ENCODE measurements at regions not wholly inside any gene's neighbourhood (a gene's known extent, or its start where the extent isn't known, plus 50 kb on each side); places are given as distances from the start of the nearest gene placed in this dataset.

GRCh38 chr16:86305440-86305839 is 204.9 kb upstream of the FOXF1 start:
- DNase-seq (ENCODE audit: insufficient read length, low spot score) (no peak), FAIRE-seq (no peak)
- no peak for TF ChIP-seq TAF1 (IDR thresholded peaks at IDR 0.05; ENCODE audit: low read depth, low read length)
- no peak for TF ChIP-seq PAX5 (IDR thresholded peaks at IDR 0.05; ENCODE audit: insufficient read depth, low read length, severe bottlenecking)
- no peak for TF ChIP-seq POLR2A (IDR thresholded peaks at IDR 0.05; ENCODE audit: low read depth, low read length)
- no peak for TF ChIP-seq POLR2AphosphoS5 (IDR thresholded peaks at IDR 0.05; ENCODE audit: low read depth, low read length)
- no peak for TF ChIP-seq POU2F2 (IDR thresholded peaks at IDR 0.05; ENCODE audit: low read depth, low read length)
- no peak for TF ChIP-seq SPI1 (IDR thresholded peaks at IDR 0.05; ENCODE audit: low read depth, low read length)

- no peak for DNase-seq (ENCODE audit: insufficient read length, low spot score)
- TF ChIP-seq POLR2A (IDR thresholded peaks at IDR 0.05; ENCODE audit: low read depth, low read length) (no peak), TAF1 (IDR thresholded peaks at IDR 0.05; ENCODE audit: low read depth, low read length) (no peak), POLR2AphosphoS5 (IDR thresholded peaks at IDR 0.05; ENCODE audit: low read depth, low read length) (no peak), PAX5 (IDR thresholded peaks at IDR 0.05; ENCODE audit: insufficient read depth, low read length, severe bottlenecking) (no peak), POU2F2 (IDR thresholded peaks at IDR 0.05; ENCODE audit: low read depth, low read length) (no peak), SPI1 (IDR thresholded peaks at IDR 0.05; ENCODE audit: low read depth, low read length) (no peak)
- no peak for FAIRE-seq
Observed at GRCh38 chr16:86306011-86306644, 204.2 kb upstream of the FOXF1 start.

- FAIRE-seq = no peak
- TF ChIP-seq SPI1 (IDR thresholded peaks at IDR 0.05; ENCODE audit: low read depth, low read length) (no peak), PAX5 (IDR thresholded peaks at IDR 0.05; ENCODE audit: insufficient read depth, low read length, severe bottlenecking) (no peak), TAF1 (IDR thresholded peaks at IDR 0.05; ENCODE audit: low read depth, low read length) (no peak), POLR2A (IDR thresholded peaks at IDR 0.05; ENCODE audit: low read depth, low read length) (no peak), POU2F2 (IDR thresholded peaks at IDR 0.05; ENCODE audit: low read depth, low read length) (no peak), POLR2AphosphoS5 (IDR thresholded peaks at IDR 0.05; ENCODE audit: low read depth, low read length) (no peak)
- no peak for DNase-seq (ENCODE audit: insufficient read length, low spot score)
Observed at GRCh38 chr16:86306811-86307513, 203.4 kb upstream of the FOXF1 start.

- FAIRE-seq = no peak
- no peak for TF ChIP-seq TAF1 (IDR thresholded peaks at IDR 0.05; ENCODE audit: low read depth, low read length)
- TF ChIP-seq POLR2A (IDR thresholded peaks at IDR 0.05; ENCODE audit: low read depth, low read length) = no peak
- no peak for TF ChIP-seq POU2F2 (IDR thresholded peaks at IDR 0.05; ENCODE audit: low read depth, low read length)
- TF ChIP-seq PAX5 (IDR thresholded peaks at IDR 0.05; ENCODE audit: insufficient read depth, low read length, severe bottlenecking) = no peak
- no peak for TF ChIP-seq SPI1 (IDR thresholded peaks at IDR 0.05; ENCODE audit: low read depth, low read length)
- TF ChIP-seq POLR2AphosphoS5 (IDR thresholded peaks at IDR 0.05; ENCODE audit: low read depth, low read length) = no peak
- no peak for DNase-seq (ENCODE audit: insufficient read length, low spot score)
Observed at GRCh38 chr16:86307514-86307903, 202.8 kb upstream of the FOXF1 start.

GRCh38 chr16:86308514-86308913 is 201.8 kb upstream of the FOXF1 start:
- FAIRE-seq (no peak), DNase-seq (ENCODE audit: insufficient read length, low spot score) (no peak)
- TF ChIP-seq POU2F2 (IDR thresholded peaks at IDR 0.05; ENCODE audit: low read depth, low read length) = no peak
- no peak for TF ChIP-seq PAX5 (IDR thresholded peaks at IDR 0.05; ENCODE audit: insufficient read depth, low read length, severe bottlenecking)
- no peak for TF ChIP-seq POLR2A (IDR thresholded peaks at IDR 0.05; ENCODE audit: low read depth, low read length)
- TF ChIP-seq POLR2AphosphoS5 (IDR thresholded peaks at IDR 0.05; ENCODE audit: low read depth, low read length) = no peak
- no peak for TF ChIP-seq TAF1 (IDR thresholded peaks at IDR 0.05; ENCODE audit: low read depth, low read length)
- TF ChIP-seq SPI1 (IDR thresholded peaks at IDR 0.05; ENCODE audit: low read depth, low read length) = no peak

- DNase-seq (ENCODE audit: insufficient read length, low spot score) = no peak
- no peak for TF ChIP-seq PAX5 (IDR thresholded peaks at IDR 0.05; ENCODE audit: insufficient read depth, low read length, severe bottlenecking)
- no peak for TF ChIP-seq POU2F2 (IDR thresholded peaks at IDR 0.05; ENCODE audit: low read depth, low read length)
- TF ChIP-seq SPI1 (IDR thresholded peaks at IDR 0.05; ENCODE audit: low read depth, low read length) = no peak
- no peak for TF ChIP-seq POLR2AphosphoS5 (IDR thresholded peaks at IDR 0.05; ENCODE audit: low read depth, low read length)
- TF ChIP-seq TAF1 (IDR thresholded peaks at IDR 0.05; ENCODE audit: low read depth, low read length) = no peak
- TF ChIP-seq POLR2A (IDR thresholded peaks at IDR 0.05; ENCODE audit: low read depth, low read length) = no peak
- no peak for FAIRE-seq
Observed at GRCh38 chr16:86313631-86314030, 196.7 kb upstream of the FOXF1 start.

GRCh38 chr16:86314402-86315025 is 195.8 kb upstream of the FOXF1 start:
- FAIRE-seq (no peak), DNase-seq (ENCODE audit: insufficient read length, low spot score) (no peak)
- TF ChIP-seq POLR2A (IDR thresholded peaks at IDR 0.05; ENCODE audit: low read depth, low read length) (no peak), TAF1 (IDR thresholded peaks at IDR 0.05; ENCODE audit: low read depth, low read length) (no peak), POLR2AphosphoS5 (IDR thresholded peaks at IDR 0.05; ENCODE audit: low read depth, low read length) (no peak), POU2F2 (IDR thresholded peaks at IDR 0.05; ENCODE audit: low read depth, low read length) (no peak), PAX5 (IDR thresholded peaks at IDR 0.05; ENCODE audit: insufficient read depth, low read length, severe bottlenecking) (no peak), SPI1 (IDR thresholded peaks at IDR 0.05; ENCODE audit: low read depth, low read length) (no peak)

GRCh38 chr16:86316967-86317812 is 193.1 kb upstream of the FOXF1 start:
- no peak for DNase-seq (ENCODE audit: insufficient read length, low spot score)
- no peak for FAIRE-seq
- no peak for TF ChIP-seq TAF1 (IDR thresholded peaks at IDR 0.05; ENCODE audit: low read depth, low read length)
- TF ChIP-seq PAX5 (IDR thresholded peaks at IDR 0.05; ENCODE audit: insufficient read depth, low read length, severe bottlenecking) = no peak
- no peak for TF ChIP-seq POLR2AphosphoS5 (IDR thresholded peaks at IDR 0.05; ENCODE audit: low read depth, low read length)
- no peak for TF ChIP-seq SPI1 (IDR thresholded peaks at IDR 0.05; ENCODE audit: low read depth, low read length)
- TF ChIP-seq POLR2A (IDR thresholded peaks at IDR 0.05; ENCODE audit: low read depth, low read length) = no peak
